ENCODE measurements at regions not wholly inside any gene's neighbourhood (a gene's known extent, or its start where the extent isn't known, plus 50 kb on each side); places are given as distances from the start of the nearest gene placed in this dataset.

DNA sequence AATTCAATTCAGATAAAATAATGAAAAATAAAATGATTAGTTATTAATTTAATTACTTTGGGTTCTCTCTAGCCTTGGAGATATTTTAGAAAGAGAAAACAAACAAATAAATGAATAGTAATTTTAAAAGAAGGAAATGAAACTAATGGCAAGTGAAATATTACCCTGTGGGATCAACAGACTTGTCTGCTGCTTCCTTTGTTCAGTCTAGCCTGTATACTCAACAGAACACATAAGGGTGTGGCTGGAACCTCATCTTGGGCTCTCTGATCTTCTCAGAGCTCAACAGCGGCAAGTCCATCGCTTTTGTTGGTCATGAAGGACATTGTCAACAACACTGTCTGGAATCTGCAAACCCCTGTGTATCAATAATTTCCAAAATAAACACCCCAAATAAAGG, 904.9 kb downstream of the IPMK start:
- TF ChIP-seq, protein P1, sequence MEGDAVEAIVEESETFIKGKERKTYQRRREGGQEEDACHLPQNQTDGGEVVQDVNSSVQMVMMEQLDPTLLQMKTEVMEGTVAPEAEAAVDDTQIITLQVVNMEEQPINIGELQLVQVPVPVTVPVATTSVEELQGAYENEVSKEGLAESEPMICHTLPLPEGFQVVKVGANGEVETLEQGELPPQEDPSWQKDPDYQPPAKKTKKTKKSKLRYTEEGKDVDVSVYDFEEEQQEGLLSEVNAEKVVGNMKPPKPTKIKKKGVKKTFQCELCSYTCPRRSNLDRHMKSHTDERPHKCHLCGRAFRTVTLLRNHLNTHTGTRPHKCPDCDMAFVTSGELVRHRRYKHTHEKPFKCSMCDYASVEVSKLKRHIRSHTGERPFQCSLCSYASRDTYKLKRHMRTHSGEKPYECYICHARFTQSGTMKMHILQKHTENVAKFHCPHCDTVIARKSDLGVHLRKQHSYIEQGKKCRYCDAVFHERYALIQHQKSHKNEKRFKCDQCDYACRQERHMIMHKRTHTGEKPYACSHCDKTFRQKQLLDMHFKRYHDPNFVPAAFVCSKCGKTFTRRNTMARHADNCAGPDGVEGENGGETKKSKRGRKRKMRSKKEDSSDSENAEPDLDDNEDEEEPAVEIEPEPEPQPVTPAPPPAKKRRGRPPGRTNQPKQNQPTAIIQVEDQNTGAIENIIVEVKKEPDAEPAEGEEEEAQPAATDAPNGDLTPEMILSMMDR (IDR thresholded peaks at IDR 0.05; ENCODE audit: poor library complexity) = no peak
- TF ChIP-seq EZH2 (IDR thresholded peaks at IDR 0.05; ENCODE audit: borderline replicate concordance) (no peak), EZH2phosphoT487 (IDR thresholded peaks at IDR 0.05; ENCODE audit: low read depth, severe bottlenecking, unreplicated experiment) (no peak)

Data from hepatocyte (in vitro differentiated cells).